Lower leg skin (tissue), 3 donors: ENCODE measurements at regions not wholly inside any gene's neighbourhood (a gene's known extent, or its start where the extent isn't known, plus 50 kb on each side); places are given as distances from the start of the nearest gene placed in this dataset.

Experiments used
- POLR2A ChIP-seq, 2 donors: fragments of 450-650 bp; IDR thresholded peaks; one replicate each; pipeline ENCODE4 v1.6.1; 2016 to 2017; ENCODE audit warnings: antibody characterized with exemption in 2 of 2, mild to moderate bottlenecking in 1 of 2, moderate library complexity in 1 of 2
- TF ChIP-seq, protein P1 (sequence below), 3 donors: fragments of 450-650 bp; IDR thresholded peaks; one replicate each; pipeline ENCODE4 v1.5.1; 2016; ENCODE audit warnings: antibody characterized with exemption in 3 of 3, mild to moderate bottlenecking in 3 of 3, moderate library complexity in 2 of 3

DNA sequence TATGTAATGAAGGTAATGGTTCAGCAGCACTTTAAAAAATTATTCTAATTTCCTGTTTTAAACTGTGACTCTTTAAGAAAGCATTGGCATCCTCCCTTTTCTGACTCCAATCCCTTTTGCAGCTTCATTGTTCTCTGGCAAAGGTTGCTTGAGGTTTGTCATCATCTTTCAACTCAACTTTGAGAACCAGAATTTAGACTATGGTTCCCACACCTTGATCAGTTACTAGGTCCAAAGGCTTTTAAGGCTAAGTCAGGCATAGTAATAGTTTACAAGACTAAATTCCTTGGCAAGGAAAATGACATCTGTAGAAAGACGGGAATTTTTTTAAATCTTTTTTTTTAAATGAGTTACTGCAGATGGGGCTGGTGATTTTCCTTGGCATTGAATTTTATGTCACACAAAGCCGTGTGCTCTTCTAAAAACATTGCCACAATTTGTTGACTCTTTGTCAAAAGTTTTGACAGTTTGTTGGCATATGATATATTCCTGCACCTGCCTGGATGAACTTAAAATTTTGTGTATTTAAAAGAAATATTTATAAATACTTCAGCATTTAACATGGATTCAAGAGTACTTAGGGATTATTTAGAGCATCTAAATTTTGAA is 451.0 kb downstream of the MEIS1 start:
- TF ChIP-seq, protein P1, sequence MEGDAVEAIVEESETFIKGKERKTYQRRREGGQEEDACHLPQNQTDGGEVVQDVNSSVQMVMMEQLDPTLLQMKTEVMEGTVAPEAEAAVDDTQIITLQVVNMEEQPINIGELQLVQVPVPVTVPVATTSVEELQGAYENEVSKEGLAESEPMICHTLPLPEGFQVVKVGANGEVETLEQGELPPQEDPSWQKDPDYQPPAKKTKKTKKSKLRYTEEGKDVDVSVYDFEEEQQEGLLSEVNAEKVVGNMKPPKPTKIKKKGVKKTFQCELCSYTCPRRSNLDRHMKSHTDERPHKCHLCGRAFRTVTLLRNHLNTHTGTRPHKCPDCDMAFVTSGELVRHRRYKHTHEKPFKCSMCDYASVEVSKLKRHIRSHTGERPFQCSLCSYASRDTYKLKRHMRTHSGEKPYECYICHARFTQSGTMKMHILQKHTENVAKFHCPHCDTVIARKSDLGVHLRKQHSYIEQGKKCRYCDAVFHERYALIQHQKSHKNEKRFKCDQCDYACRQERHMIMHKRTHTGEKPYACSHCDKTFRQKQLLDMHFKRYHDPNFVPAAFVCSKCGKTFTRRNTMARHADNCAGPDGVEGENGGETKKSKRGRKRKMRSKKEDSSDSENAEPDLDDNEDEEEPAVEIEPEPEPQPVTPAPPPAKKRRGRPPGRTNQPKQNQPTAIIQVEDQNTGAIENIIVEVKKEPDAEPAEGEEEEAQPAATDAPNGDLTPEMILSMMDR (IDR thresholded peaks at IDR 0.05) = no peak
- no peak for TF ChIP-seq POLR2A (IDR thresholded peaks at IDR 0.05)
